ENCODE measurements at regions not wholly inside any gene's neighbourhood (a gene's known extent, or its start where the extent isn't known, plus 50 kb on each side); places are given as distances from the start of the nearest gene placed in this dataset.

DNA sequence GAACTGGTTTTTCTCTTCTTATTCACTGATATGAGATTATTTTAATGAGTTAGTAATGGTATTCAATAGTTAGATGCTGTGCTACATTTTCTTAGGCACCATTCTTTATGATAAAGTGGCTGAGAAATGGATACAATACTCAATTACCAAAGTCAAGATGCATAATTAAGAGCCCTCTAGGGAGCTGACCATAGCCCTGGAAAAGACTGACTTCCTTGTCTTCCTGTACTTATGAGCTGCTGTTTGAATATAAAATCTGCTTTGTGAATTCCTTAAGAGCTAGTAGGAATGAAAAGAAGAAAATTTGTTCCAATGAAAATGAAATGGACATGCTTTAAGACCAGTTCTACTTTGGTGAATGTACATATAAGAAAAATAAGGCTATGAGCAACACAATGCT lies 452.3 kb downstream of the KCNA4 start:
- H3K4me1 ChIP-seq (ENCODE audit: control insufficient read depth in 1 of 2, insufficient read depth in 2 of 2, low read length in 2 of 2): no peaks in the 10 kb centered on the region
- no peak overlapping the region for H2AFZ ChIP-seq (ENCODE audit: low read depth, low read length, poor library complexity, severe bottlenecking)
- H3K4me2 ChIP-seq (ENCODE audit: low read length): no peak overlapping the region
- ChIA-PET RAD21 (ENCODE audit: low non-redundant PET in 1 of 2, low total read pairs in 2 of 2, uncharacterized antibody in 2 of 2, unreplicated experiment in 2 of 2) (no interaction called here), POLR2A (no interaction called here), CTCF (no interaction called here)
- ATAC-seq: no peak
- H3K9ac ChIP-seq (ENCODE audit: low read length): no peak overlapping the region
- H3K79me2 ChIP-seq (ENCODE audit: insufficient read depth, low read length): no peaks in the 10 kb centered on the region
- H3K9me3 ChIP-seq (ENCODE audit: control insufficient read depth in 1 of 2, insufficient read depth in 1 of 2, low read depth in 1 of 2, low read length in 2 of 2): no peaks in the 10 kb centered on the region
- BruUV-seq (replicated peaks): no TSS peak
- intact Hi-C loops (cut with micrococcal nuclease): no loop called here
- no peak for DNase-seq (ENCODE audit: low read depth, low spot score)
- no peaks in the 10 kb centered on the region for H3K36me3 ChIP-seq (ENCODE audit: control insufficient read depth in 1 of 2, insufficient read depth in 2 of 2, low read length in 2 of 2)
- H3K27ac ChIP-seq (ENCODE audit: low read depth, low read length): no peak overlapping the region
- H3K9me2 ChIP-seq (ENCODE audit: insufficient read depth): no peaks in the 10 kb centered on the region
- no peaks in the 10 kb centered on the region for H4K20me1 ChIP-seq (ENCODE audit: insufficient read depth)
- TF ChIP-seq RAD21 (IDR thresholded peaks at IDR 0.05; ENCODE audit: low read depth) (no peak), EGR1 (IDR thresholded peaks at IDR 0.05; ENCODE audit: low read depth) (no peak), POLR2AphosphoS5 (IDR thresholded peaks at IDR 0.05; ENCODE audit: low read depth, low read length) (no peak), ELF1 (IDR thresholded peaks at IDR 0.05; ENCODE audit: borderline replicate concordance, low read depth) (no peak), ZFX (IDR thresholded peaks at IDR 0.05) (no peak)
- H3K4me3 ChIP-seq (replicated peaks in 1 of 2; ENCODE audit: low read depth in 1 of 2, low read length in 2 of 2): no peak overlapping the region
- H3K27me3 ChIP-seq (ENCODE audit: insufficient read depth, low read length): no peaks in the 10 kb centered on the region

DNA sequence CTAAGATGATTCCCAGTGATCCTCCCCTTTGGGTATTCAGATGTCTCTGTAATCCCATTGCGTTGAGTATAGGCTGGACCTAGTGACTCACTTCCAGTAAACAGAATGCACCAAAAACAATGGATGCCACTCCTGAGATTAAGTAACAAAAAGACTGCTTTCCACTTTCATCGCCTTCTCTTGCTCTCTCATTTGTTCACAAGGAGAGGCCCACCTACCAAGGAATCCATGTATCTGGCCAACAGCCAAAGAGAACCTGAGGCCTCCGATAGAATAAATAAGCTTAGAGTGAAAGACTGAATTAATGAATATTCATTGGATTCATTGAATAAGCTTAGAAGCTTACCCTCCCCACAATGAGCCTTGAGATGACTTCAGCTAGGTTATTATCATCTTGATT lies 454.6 kb downstream of the KCNA4 start:
- ChIA-PET CTCF (no interaction called here), POLR2A (no interaction called here), RAD21 (ENCODE audit: low non-redundant PET in 1 of 2, low total read pairs in 2 of 2, uncharacterized antibody in 2 of 2, unreplicated experiment in 2 of 2) (no interaction called here)
- intact Hi-C loops (cut with micrococcal nuclease): no loop called here
- Histone ChIP-seq H3K79me2 (ENCODE audit: insufficient read depth, low read length) (no peaks in the 10 kb centered on the region), H3K36me3 (ENCODE audit: control insufficient read depth in 1 of 2, insufficient read depth in 2 of 2, low read length in 2 of 2) (no peaks in the 10 kb centered on the region), H3K4me1 (ENCODE audit: control insufficient read depth in 1 of 2, insufficient read depth in 2 of 2, low read length in 2 of 2) (no peaks in the 10 kb centered on the region), H4K20me1 (ENCODE audit: insufficient read depth) (no peaks in the 10 kb centered on the region), H3K27ac (ENCODE audit: low read depth, low read length) (no peak overlapping the region), H3K4me3 (replicated peaks in 1 of 2; ENCODE audit: low read depth in 1 of 2, low read length in 2 of 2) (no peak overlapping the region), H3K4me2 (ENCODE audit: low read length) (no peak overlapping the region), H3K9ac (ENCODE audit: low read length) (no peak overlapping the region), H2AFZ (ENCODE audit: low read depth, low read length, poor library complexity, severe bottlenecking) (no peak overlapping the region), H3K9me2 (ENCODE audit: insufficient read depth) (no peaks in the 10 kb centered on the region), H3K9me3 (ENCODE audit: control insufficient read depth in 1 of 2, insufficient read depth in 1 of 2, low read depth in 1 of 2, low read length in 2 of 2) (no peaks in the 10 kb centered on the region), H3K27me3 (ENCODE audit: insufficient read depth, low read length) (no peaks in the 10 kb centered on the region)
- TF ChIP-seq YY1 (IDR thresholded peaks at IDR 0.05; ENCODE audit: extremely low read depth, insufficient replicate concordance, low read depth, low read length) (no peak), POLR2A (IDR thresholded peaks at IDR 0.05; ENCODE audit: borderline replicate concordance, extremely low read depth, insufficient read depth, insufficient read length) (no peak), CBX3 (IDR thresholded peaks at IDR 0.05; ENCODE audit: low read depth) (no peak), JUND (IDR thresholded peaks at IDR 0.05) (no peak), ZFX (IDR thresholded peaks at IDR 0.05) (no peak), TCF7L2 (IDR thresholded peaks at IDR 0.05; ENCODE audit: borderline replicate concordance, extremely low read depth, insufficient read depth, insufficient read length) (no peak), EZH2 (IDR thresholded peaks at IDR 0.05) (no peak), FOSL1 (IDR thresholded peaks at IDR 0.05; ENCODE audit: low read depth) (no peak), RAD21 (IDR thresholded peaks at IDR 0.05; ENCODE audit: low read depth) (no peak), ELF1 (IDR thresholded peaks at IDR 0.05; ENCODE audit: borderline replicate concordance, low read depth) (no peak), POLR2AphosphoS5 (IDR thresholded peaks at IDR 0.05; ENCODE audit: low read depth, low read length) (no peak), SIN3A (IDR thresholded peaks at IDR 0.05; ENCODE audit: low read depth) (no peak), SP1 (IDR thresholded peaks at IDR 0.05; ENCODE audit: low read depth) (no peak), ZNF274 (IDR thresholded peaks at IDR 0.05; ENCODE audit: low read depth, low read length) (no peak)
- TF ChIP-seq, protein P1, sequence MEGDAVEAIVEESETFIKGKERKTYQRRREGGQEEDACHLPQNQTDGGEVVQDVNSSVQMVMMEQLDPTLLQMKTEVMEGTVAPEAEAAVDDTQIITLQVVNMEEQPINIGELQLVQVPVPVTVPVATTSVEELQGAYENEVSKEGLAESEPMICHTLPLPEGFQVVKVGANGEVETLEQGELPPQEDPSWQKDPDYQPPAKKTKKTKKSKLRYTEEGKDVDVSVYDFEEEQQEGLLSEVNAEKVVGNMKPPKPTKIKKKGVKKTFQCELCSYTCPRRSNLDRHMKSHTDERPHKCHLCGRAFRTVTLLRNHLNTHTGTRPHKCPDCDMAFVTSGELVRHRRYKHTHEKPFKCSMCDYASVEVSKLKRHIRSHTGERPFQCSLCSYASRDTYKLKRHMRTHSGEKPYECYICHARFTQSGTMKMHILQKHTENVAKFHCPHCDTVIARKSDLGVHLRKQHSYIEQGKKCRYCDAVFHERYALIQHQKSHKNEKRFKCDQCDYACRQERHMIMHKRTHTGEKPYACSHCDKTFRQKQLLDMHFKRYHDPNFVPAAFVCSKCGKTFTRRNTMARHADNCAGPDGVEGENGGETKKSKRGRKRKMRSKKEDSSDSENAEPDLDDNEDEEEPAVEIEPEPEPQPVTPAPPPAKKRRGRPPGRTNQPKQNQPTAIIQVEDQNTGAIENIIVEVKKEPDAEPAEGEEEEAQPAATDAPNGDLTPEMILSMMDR (IDR thresholded peaks at IDR 0.05 in 2 of 3, conservative IDR thresholded peaks at IDR 0.05 in 1 of 3; ENCODE audit: borderline replicate concordance in 1 of 3, insufficient read depth in 1 of 3, low read depth in 2 of 3, low read length in 2 of 3): no peak
- TF ChIP-seq, protein P2, sequence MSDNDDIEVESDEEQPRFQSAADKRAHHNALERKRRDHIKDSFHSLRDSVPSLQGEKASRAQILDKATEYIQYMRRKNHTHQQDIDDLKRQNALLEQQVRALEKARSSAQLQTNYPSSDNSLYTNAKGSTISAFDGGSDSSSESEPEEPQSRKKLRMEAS (IDR thresholded peaks at IDR 0.05): no peak
- TF ChIP-seq, protein P3, sequence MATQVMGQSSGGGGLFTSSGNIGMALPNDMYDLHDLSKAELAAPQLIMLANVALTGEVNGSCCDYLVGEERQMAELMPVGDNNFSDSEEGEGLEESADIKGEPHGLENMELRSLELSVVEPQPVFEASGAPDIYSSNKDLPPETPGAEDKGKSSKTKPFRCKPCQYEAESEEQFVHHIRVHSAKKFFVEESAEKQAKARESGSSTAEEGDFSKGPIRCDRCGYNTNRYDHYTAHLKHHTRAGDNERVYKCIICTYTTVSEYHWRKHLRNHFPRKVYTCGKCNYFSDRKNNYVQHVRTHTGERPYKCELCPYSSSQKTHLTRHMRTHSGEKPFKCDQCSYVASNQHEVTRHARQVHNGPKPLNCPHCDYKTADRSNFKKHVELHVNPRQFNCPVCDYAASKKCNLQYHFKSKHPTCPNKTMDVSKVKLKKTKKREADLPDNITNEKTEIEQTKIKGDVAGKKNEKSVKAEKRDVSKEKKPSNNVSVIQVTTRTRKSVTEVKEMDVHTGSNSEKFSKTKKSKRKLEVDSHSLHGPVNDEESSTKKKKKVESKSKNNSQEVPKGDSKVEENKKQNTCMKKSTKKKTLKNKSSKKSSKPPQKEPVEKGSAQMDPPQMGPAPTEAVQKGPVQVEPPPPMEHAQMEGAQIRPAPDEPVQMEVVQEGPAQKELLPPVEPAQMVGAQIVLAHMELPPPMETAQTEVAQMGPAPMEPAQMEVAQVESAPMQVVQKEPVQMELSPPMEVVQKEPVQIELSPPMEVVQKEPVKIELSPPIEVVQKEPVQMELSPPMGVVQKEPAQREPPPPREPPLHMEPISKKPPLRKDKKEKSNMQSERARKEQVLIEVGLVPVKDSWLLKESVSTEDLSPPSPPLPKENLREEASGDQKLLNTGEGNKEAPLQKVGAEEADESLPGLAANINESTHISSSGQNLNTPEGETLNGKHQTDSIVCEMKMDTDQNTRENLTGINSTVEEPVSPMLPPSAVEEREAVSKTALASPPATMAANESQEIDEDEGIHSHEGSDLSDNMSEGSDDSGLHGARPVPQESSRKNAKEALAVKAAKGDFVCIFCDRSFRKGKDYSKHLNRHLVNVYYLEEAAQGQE (IDR thresholded peaks at IDR 0.05; ENCODE audit: low read depth): no peak
- no peak for DNase-seq (ENCODE audit: low read depth, low spot score)
- no TSS peak for BruUV-seq (replicated peaks)
- no peak for ATAC-seq
